Epithelial cell of prostate (primary cell): ENCODE measurements at regions not wholly inside any gene's neighbourhood (a gene's known extent, or its start where the extent isn't known, plus 50 kb on each side); places are given as distances from the start of the nearest gene placed in this dataset.
"Not testable (repeated sequence)": the region's sequence is repeated elsewhere in the genome, so short reads cannot be mapped to it uniquely, and the experiment has no call there.

Source experiments
- DNase-seq: peaks from one replicate; pipeline ENCODE4 v3.0.0-alpha.2; 2011; ENCODE audit warnings: low read depth, low spot score
- H3K27ac ChIP-seq: fragments of 450-650 bp; 2 replicates; pipeline ENCODE4 v1.5.1; 2017; ENCODE audit warnings: mild to moderate bottlenecking

- DNase-seq = no peak
- H3K27ac ChIP-seq = no peak overlapping the region
Observed at GRCh38 chr2:184256611-184257010, 341.7 kb upstream of the ZNF804A start.

- H3K27ac ChIP-seq = no peak overlapping the region
- DNase-seq = no peak
Observed at GRCh38 chr2:184261331-184261730, 337.0 kb upstream of the ZNF804A start.

GRCh38 chr2:184261818-184262217, 336.5 kb upstream of the ZNF804A start:
- H3K27ac ChIP-seq = no peak overlapping the region
- DNase-seq = no peak

- DNase-seq = no peak
- H3K27ac ChIP-seq = no peak overlapping the region
Observed at GRCh38 chr2:184268900-184269477, 329.3 kb upstream of the ZNF804A start.

- DNase-seq = no peak
- no peak overlapping the region for H3K27ac ChIP-seq
Observed at GRCh38 chr2:184270660-184271059, 327.7 kb upstream of the ZNF804A start.

- DNase-seq = no peak
- no peak overlapping the region for H3K27ac ChIP-seq
Observed at GRCh38 chr2:184272056-184272455, 326.3 kb upstream of the ZNF804A start.

GRCh38 chr2:184294831-184295230, 303.5 kb upstream of the ZNF804A start:
- no peak overlapping the region for H3K27ac ChIP-seq

GRCh38 chr2:184297085-184297484, 301.2 kb upstream of the ZNF804A start:
- no peak for DNase-seq
- no peak overlapping the region for H3K27ac ChIP-seq

More at GRCh38 chr2:184294831-184295230, 303.5 kb upstream of the ZNF804A start:
- DNase-seq = no peak

- no peak for DNase-seq
Observed at GRCh38 chr2:184302506-184302905, 295.8 kb upstream of the ZNF804A start.

GRCh38 chr2:184304006-184304405, 294.3 kb upstream of the ZNF804A start:
- no peak for DNase-seq
- H3K27ac ChIP-seq = no peak overlapping the region

More at GRCh38 chr2:184302506-184302905, 295.8 kb upstream of the ZNF804A start:
- no peak overlapping the region for H3K27ac ChIP-seq

GRCh38 chr2:184305105-184305504, 293.2 kb upstream of the ZNF804A start:
- DNase-seq = no peak
- H3K27ac ChIP-seq = no peak overlapping the region

- H3K27ac ChIP-seq = no peak overlapping the region
- DNase-seq = no peak
Observed at GRCh38 chr2:184308706-184309105, 289.6 kb upstream of the ZNF804A start.

GRCh38 chr2:184312970-184313369, 285.4 kb upstream of the ZNF804A start:
- H3K27ac ChIP-seq = no peak overlapping the region
- DNase-seq = no peak

GRCh38 chr2:184314829-184315228, 283.5 kb upstream of the ZNF804A start:
- no peak overlapping the region for H3K27ac ChIP-seq
- no peak for DNase-seq

- H3K27ac ChIP-seq = no peak overlapping the region
- no peak for DNase-seq
Observed at GRCh38 chr2:184316921-184317320, 281.4 kb upstream of the ZNF804A start.

- DNase-seq = no peak
- no peak overlapping the region for H3K27ac ChIP-seq
Observed at GRCh38 chr2:184322615-184323014, 275.7 kb upstream of the ZNF804A start.

GRCh38 chr2:184326066-184326465, 272.3 kb upstream of the ZNF804A start:
- H3K27ac ChIP-seq = no peak overlapping the region
- no peak for DNase-seq

GRCh38 chr2:184327805-184328204, 270.5 kb upstream of the ZNF804A start:
- DNase-seq, H3K27ac ChIP-seq: not testable (repeated sequence)

GRCh38 chr2:184330561-184330960, 267.8 kb upstream of the ZNF804A start:
- not testable (repeated sequence) for H3K27ac ChIP-seq, DNase-seq

- H3K27ac ChIP-seq = no peak overlapping the region
- DNase-seq = no peak
Observed at GRCh38 chr2:184336688-184337087, 261.6 kb upstream of the ZNF804A start.

- DNase-seq = no peak
- H3K27ac ChIP-seq = no peak overlapping the region
Observed at GRCh38 chr2:184338771-184339170, 259.6 kb upstream of the ZNF804A start.

GRCh38 chr2:184339966-184340365, 258.4 kb upstream of the ZNF804A start:
- no peak for DNase-seq
- no peak overlapping the region for H3K27ac ChIP-seq
